Dedifferentiated amniotic fluid mesenchymal stem cell (primary cell): ENCODE measurements at regions not wholly inside any gene's neighbourhood (a gene's known extent, or its start where the extent isn't known, plus 50 kb on each side); places are given as distances from the start of the nearest gene placed in this dataset.

Experiments
- DNase-seq: peaks from one replicate; pipeline ENCODE4 v3.0.0-alpha.2; 2016; ENCODE audit errors: extremely low spot score

DNA sequence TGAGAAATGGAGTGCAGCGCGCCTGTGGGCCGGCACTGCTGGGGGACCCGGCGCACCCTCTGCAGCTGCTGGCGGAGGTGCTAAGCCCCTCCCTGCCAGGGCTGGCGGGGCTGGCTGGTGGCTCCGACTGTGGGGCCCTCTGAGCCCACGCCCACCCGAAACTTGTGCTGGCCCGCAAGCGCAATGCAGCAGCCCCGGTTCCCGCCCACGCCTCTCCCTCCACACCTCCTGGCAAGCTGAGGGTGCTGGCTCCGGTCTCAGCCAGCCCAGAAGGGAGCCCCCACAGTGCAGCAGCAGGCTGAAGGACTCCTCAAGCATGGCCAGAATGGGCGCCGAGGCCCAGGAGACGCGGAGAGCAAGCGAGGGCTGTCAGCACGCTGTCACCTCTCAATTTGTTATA is 1063.0 kb upstream of the AUTS2 start:
- DNase-seq, result no peak

DNA sequence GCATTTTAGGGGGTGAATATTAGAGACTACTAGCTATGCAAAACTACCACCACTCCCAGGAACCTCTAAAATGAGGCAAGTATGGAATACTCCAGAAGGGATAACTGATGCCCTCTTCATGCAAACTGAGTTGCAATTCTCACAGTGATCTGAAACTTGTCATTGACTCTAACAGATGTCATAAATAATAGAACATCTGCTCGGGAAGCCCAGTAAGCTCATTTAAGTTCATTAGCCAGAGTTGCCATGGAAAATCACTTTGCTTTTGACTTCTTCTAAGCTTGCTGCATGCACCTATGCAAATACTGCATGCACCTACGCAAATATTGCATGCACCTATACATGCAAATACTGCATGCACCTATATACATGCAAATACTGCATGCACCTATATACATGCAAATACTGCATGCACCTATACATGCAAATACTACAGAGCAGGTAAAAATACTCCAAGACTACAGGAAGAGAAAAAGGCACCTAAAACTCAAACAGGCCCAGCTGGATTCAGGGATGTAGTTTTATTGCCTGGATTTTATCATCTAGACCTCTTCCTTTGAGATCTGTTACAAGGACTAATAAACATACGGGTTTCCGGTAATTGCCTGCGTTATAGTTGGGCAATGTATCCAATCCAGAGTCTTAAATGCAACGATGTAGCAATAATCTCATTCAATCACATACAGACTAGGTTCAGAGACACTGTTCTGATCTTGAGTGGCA is 1061.1 kb upstream of the AUTS2 start:
- no peak for DNase-seq

DNA sequence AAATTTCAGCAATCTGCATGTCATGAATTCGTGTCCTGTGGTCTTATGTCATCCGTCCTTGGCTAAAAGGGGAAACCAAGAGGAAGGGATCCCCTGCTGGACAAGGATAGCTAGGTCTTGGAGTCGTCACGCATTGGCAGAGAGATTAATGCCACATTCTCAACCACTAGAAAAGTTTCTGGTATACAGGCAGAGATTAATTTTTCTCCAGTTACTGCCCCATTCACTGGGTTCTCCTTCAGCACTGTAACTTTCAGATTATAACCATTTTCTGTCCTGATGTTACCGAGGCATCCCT is 1060.6 kb upstream of the AUTS2 start:
- no peak for DNase-seq

DNA sequence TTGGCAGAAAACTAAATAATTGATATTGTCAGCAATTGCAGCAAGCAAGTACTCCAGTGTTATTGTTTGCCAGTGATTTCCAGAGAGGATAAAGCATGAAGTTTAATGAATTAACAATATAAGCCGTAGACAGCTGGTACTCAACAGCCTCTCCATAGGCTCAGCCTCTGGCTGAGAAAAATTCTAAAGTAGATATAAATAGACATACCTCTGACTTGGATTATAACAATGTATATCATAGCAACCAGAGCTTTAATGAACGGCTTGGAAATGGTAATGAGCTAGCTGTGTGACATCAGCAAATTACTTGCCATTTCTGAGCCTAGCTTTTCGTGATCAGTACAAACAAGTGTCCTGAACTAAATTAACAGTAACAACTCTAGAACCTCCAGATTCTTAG is 1055.4 kb upstream of the AUTS2 start:
- no peak for DNase-seq

DNA sequence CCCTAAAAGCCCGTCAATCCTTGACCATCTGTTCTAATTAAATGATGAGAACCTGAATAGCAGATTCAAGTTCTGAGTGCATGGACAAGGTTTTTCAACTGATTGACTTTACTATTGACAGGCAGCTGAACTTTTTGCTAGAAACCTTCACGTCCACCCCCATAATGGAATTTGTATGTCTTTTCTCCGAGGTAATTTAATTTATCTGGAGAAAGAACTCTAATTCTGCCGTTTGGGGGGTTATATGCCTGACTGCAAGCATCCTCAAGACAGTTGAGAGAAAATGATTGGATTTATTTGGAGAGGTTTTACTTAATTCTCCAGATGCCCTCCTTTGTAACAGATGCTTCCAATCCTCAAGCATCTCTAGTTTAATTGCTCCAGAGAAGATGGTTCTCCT is 1053.4 kb upstream of the AUTS2 start:
- DNase-seq, result no peak

DNA sequence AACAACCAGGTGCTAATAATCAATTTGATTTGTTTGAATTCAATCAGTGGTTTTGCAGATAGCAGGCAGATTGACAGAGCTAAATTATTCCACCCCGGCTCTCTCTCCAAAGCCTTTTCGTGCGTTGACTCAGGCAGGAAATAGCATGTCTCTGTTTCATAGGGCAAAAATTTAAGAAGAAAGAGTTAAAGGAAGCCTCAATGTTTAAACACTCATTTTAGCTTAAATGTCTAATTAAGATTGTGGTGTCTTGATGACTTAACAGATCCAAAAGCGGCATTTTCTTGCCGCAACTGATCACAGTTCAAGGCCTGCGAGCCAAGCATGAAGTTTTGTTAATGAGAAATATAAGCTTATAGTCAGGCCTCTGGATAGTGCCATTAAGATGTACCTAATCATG is 1051.1 kb upstream of the AUTS2 start:
- no peak for DNase-seq

DNA sequence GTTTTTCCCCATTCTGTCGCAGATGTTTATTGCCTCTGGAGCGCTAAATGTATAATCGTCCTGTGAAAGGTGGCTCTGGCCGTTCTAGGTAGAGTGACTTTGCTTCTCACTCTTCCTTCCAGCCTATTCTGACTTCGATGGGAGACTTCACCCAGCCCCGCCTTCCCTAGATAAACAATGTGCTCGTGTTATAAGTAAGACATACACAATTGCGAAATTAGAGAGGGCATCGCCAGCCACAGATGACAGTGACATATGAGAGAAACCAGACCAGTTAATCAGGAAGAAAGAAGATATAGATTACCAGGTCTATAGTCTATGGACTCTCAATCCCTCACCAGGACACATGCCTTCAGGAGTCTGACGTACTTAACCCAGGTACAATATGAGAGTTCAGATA is 1050.5 kb upstream of the AUTS2 start:
- DNase-seq, result no peak

DNA sequence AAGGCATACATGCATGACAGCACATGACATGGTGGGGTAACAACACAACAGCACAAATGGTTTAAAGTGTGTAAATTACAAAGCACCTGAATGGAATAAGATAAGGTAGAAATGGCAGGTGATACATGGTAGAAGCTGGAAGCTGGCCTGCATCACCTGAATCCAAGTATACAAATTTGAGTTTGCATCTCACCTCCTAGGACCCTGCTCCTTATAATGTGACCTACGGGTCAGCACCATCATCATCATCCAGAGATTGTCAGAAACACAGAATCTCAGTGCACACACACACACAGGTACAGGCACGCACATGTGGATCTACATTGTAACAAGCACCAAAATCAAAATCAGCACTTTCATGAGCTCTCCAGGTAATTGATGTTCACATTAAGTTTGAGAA is 1048.2 kb upstream of the AUTS2 start:
- DNase-seq, result no peak

DNA sequence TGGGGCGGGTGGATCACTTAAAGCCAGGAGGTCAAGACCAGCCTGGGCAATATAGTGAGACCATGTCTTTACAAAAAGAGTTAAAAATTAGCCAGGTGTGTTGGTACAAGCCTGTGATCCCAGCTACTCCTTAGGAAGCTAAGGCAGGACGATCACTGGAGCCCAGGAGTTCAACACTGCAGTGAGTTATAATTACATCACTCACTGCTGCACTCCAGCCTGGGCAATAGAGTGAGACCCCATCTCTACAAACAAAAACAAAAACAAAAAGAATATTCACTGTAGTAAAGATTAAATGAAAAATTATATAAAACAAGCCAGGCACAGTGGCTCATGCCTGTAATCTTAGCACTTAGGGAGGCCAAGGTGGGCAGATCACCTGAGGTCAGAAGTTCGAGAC is 1047.6 kb upstream of the AUTS2 start:
- no peak for DNase-seq

DNA sequence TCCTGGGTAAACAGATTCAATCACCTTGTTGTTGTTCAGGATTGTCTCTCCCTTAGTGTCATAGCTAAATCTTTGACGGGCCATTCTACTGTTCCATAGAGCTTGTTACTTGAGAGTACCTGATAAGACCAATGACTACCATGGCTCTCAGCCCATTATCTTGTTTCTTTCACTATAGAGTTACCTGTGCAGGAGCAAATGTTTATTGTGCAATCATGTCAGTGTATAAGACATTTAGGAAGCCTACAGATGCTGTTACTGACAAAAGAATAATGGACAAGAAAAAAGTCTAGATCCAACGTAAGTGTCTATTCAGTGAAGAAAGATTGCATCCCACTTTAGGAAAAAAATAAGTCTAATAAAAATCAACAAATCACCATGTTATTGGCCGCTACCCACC is 1041.7 kb upstream of the AUTS2 start:
- DNase-seq, result no peak

DNA sequence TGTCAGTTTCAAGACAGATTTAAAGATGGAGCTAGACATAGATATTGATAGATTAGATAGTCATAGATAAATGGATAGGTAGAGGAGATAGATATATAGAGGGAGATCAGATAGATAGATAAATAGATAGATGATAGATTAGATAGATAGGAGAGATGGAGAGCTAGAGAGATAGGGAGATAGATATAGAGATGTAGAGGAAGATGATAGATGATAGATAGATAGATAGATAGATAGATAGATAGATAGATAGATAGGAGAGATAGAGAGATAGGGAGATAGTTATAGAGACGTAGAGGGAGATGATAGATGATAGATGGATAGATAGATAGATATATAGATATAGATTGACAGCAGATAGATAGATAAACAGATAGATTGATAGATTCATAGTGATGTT is 1038.8 kb upstream of the AUTS2 start:
- no peak for DNase-seq

DNA sequence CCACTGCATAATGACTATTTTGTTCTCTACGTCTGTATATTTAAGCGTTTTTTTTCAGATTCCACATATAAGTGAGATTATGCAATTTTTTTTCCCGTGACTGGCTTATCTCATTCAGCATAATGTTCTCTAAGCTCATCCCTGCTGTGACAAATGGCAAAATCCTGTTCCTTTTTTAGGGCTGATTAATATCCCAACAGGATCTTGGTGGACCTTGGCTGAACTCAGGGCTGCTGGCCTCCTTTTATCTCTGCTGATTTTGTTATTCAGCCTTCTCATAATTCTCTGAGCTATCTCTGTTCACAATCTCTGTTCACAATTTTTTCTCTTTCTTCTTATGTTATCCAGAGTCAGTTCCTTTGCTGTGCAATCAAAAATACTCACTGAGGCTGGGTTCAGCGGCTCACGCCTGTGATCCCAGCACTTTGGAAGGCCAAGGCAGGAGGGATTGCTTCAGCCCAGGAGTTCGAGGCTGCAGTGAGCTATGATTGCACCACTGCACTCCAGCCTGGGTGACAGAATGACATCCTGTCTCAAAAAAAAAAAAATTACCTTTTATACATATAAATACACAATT is 1035.9 kb upstream of the AUTS2 start:
- no peak for DNase-seq

DNA sequence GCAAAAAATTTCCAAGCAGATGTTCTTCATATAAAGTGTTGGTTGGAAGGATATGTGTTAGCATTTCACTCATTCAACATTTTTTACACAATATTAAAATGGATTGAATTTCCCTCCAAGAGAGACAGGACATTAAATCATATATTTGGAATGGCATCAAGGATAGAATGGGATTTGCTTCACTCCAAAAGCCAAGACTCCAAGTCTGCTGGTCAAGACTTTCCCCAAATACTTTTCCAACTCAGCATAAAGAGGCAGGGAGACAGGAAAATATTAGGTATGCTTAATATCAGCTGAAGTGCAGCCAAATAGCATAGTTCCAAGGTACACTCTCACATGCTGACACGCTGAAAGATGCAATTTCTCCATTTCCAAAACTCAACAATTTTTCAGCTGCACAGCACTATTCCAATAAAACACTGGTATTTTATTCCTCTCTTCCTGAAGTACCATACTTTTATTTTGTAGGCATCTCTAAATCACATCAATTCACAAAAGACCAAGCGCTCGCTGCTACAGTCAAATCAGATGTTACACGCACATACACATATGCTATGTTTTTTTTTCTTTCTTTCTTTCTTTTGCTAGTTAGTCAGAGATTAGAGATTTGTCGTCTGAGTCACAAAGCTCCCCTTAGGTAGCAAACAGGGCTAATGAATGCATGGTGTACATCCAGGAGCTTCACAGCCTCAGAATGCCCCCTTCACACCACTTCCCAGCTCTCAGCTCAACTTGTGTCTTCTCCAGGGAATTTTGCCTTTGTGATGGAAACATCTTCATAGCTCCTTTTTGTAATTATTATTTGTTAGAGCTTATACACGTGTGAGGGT is 1033.8 kb upstream of the AUTS2 start:
- no peak for DNase-seq

DNA sequence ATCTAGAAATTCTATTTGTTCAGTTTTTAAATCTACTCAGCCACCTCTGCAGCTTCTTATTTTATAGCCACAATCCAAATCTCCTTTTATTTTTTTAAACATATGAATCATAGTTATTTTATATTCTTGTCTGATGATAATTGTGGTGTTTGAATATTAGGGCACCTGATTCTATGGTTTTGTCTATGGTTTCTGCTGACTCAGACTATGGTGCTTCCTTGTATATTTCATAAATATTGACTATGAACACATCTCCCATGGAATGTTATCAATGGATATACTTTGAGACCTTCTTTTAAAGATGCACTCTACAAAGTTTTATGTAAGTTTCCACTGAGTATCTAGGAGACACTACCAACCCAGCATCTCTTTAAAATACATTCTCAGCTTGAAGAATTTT is 1027.0 kb upstream of the AUTS2 start:
- no peak for DNase-seq

DNA sequence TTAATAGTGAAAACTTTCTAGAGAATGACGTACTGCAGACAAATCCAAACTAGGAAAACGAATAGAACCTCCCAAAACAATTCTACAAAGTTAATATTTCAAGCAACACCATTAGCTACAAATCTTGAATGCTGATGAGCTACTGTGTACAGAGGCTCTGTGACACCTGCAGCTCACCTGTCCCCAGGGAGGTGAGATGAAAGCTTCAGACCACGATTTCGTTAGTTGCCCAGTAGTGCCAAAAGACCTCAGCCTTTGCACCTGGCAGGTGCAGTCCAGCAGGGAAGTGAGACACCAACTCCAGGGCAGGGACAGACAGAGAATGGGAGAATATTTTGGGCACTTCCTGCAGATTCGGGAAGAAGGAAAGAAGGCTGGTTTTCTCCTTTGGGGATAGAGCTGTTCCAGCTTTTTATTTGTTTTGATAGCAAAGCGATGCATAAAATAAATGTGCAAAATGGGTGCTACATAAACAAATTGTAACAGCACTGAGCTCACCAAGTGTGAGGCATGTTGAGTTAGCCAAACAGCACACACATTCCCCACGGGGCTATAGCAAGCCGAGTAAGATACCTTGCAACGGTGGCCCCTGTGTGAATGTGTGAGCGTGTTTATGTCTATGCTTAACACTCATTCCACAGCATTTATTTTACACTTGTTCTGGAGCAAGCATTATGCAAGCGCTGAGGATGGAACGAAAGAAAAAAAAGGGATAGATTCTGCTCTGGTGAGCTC is 1024.8 kb upstream of the AUTS2 start:
- DNase-seq, result no peak

DNA sequence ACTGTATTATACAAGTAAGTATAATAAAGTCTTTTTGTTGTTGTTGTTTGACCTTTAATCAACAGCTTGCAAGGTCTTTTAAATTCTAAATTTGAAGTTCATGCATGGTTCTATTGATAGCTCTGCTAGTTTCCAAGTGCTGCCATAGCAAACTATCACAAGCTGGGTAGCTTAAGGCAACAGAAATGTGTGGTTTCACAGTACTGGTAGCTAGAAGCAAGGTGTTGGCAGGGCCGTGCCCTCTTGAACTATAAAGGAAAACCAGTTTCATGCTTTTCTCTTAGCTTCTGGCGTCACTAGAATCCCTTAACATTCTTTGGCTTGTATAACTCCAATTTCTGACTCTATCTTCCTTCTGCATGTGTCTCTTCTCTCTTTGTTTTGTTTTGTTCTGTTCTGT is 1021.9 kb upstream of the AUTS2 start:
- no peak for DNase-seq

DNA sequence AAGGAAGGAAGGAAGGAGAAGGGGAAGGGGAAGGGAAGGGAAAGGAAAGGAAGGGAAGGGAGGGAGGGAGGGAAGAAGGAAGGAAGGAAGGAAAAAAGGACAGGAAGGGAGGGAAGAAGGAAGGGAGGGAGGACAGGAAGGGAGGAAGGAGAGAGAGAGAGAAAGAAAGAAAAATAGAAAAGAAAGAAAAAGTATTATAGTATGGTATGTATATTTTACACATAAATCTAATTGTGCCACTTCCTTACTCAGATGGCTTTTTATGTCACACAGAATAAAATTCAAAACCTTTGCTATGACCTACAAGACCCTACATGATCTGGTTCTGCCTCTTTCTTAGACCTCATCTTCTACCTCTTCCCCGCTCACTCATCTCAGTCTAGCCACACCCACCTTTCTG is 1016.9 kb upstream of the AUTS2 start:
- no peak for DNase-seq

DNA sequence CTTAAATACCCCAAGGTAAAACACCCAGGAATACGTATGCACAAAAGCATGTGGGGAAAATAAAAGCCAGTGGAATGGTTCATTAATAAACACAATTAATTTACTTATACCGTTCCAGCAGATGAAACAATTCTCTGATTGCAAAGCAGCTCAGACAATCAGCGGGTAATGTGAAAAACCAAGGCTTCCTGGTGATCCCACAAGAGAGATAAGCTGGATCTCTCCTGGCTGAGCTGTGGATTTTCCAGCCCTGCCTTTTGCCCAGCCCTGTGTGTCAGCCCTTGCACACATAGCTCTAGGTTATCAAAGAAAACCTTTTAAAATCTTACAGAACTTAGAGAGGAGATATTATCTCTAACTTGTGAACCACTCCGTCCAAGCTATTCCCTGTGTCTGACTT is 1010.7 kb upstream of the AUTS2 start:
- no peak for DNase-seq

DNA sequence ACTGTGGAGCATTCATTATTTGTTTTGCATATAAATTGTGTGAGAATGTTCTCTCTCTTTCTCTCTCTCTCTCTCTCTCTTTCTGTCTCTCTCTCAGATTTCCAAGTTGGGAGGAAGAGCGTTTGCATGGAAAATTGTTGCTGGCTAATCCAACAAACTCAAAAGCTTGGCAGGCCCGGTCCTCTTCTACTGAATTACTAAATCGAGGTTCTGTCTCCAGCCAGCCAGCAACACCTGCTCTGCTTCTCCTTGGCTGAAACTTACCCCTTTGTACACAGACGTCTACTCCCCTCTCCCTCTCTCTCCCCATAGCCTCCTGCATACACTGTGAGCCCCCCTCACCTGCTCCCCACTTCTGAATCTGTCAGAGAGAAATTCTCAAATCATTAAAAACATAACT is 996.4 kb upstream of the AUTS2 start:
- no peak for DNase-seq

DNA sequence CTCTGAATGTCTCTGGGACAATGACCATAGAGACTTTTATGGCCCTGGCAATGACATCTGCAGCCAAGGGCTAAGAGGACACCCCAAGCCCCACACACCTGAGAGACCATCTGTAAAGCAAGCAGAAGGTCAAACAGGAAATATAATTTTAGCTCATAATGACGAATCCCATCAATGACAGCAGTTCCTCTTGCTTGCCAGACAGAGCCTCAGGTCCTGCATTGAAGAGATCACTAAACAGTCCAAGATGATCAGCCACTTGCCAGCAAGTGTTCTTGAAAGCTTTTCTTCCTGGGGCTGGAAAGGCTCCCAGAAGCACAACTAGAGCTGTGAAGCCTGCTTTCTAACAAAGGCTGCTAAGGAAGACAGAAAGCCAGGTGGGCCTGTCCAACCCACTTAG is 993.7 kb upstream of the AUTS2 start:
- DNase-seq, result no peak

DNA sequence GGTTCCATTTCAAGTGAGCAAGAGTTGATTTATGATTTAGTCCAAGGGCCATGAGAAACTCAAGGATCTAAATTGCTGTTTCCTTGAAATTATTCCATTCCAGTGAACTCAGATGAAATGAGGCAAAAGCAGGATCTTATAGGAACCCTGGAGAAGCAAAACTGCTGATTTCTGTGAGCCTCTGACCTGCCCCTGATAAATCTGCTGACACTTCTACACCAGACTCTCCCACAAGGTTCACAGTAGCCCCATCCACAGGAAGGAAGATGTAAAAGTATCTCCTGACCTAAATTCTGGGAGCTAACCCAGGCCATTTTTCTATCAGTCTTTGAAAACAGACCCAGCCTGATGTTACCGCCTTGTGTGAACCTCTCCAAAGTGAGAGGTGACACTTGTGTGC is 987.6 kb upstream of the AUTS2 start:
- no peak for DNase-seq

DNA sequence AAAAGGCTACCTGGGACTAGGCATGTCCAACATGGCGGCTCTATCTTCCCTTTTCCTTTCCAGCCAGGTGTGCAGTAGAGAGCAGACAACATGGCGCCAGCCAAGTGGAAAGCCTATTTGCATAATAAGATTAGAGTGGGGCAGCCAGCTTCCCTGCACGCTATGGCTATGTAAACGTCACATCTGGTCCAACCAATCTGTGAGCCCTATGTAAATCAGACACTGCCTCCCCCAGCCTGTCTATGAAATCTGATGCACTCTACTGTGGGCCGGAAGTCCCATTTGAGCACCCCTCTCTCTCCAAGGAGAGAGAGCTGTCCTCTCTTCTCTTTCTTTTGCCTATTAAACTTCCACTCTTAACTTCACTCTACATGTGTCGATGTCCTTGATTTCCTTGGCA is 984.9 kb upstream of the AUTS2 start:
- no peak for DNase-seq

DNA sequence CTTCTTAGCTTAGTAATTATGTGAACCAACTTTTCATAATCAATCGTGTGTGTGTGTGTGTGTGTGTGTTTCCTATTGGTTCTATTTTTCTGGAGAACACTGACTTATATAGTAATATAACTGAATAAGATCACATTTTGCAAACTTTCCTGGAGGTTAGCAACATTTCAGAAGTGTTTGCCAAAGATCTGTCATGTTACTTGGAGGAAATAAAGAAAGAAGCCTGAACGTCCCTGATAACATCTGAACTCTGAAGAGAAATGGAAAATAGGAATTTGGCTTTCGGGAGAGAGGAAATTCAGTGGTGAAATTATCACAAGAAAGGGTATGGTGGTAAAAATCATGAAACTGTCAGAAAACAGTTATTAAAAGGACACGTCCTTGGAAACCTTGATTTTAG is 984.4 kb upstream of the AUTS2 start:
- no peak for DNase-seq
